HEK293T (cell line): ENCODE measurements at regions not wholly inside any gene's neighbourhood (a gene's known extent, or its start where the extent isn't known, plus 50 kb on each side); places are given as distances from the start of the nearest gene placed in this dataset.
"Not testable (repeated sequence)": the region's sequence is repeated elsewhere in the genome, so short reads cannot be mapped to it uniquely, and the experiment has no call there.

ENCODE experiments used
- ARNT ChIP-seq: fragments of 450-650 bp; IDR thresholded peaks from 2 replicates; pipeline ENCODE4 v1.6.1; 2017; ENCODE audit warnings: mild to moderate bottlenecking
- BHLHE40 ChIP-seq: fragments of 450-650 bp; IDR thresholded peaks from 2 replicates; pipeline ENCODE4 v1.6.1; 2016; ENCODE audit warnings: mild to moderate bottlenecking, moderate library complexity, borderline replicate concordance
- FOXM1 ChIP-seq: fragments of 450-650 bp; IDR thresholded peaks from 2 replicates; pipeline ENCODE4 v1.6.1; 2017; ENCODE audit warnings: mild to moderate bottlenecking, borderline replicate concordance
- NFRKB ChIP-seq: fragments of 450-650 bp; IDR thresholded peaks from 2 replicates; pipeline ENCODE4 v1.6.1; 2016; ENCODE audit warnings: mild to moderate bottlenecking, moderate library complexity
- SP1 ChIP-seq: fragments of 450-650 bp; IDR thresholded peaks from 2 replicates; pipeline ENCODE4 v1.6.1; 2017

DNA sequence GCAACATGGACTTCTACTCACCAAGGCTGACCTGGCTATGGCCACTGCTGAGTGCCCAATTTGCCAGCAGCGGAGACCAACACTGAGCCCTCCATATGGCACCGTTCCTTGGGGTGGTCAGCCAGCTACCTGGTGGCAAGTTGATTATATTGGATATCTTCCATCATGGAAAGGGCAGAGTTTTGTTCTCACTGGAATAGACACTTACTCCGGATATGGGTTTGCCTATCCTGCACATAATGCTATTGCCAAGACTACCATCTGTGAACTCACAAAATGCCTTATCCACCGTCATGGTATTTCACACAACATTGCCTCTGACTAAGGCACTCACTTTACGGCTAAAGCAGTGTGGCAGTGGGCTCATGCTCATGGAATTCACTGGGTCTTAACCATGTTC, 54.5 kb upstream of the KIAA0040 start:
- not testable (repeated sequence) for TF ChIP-seq FOXM1, ARNT, BHLHE40, NFRKB, SP1
